K562 (cell line): ENCODE measurements at regions not wholly inside any gene's neighbourhood (a gene's known extent, or its start where the extent isn't known, plus 50 kb on each side); places are given as distances from the start of the nearest gene placed in this dataset.

Experiments used
- ATAC-seq: fragments of 200-7000 bp; cut with Tn5 transposase; 3 replicates; pipeline ENCODE4 v1.9.1; 2020; ENCODE audit warnings: moderate library complexity
- BruUV-seq: library from RNA; stranded (reverse); fragments of 400-500 nt; replicated peaks from 2 replicates; lab custom pipeline; 2021; lab: Mats Ljungman, UMichigan
- CTCF ChIA-PET: fragments of 300-600 bp; formaldehyde crosslinking; extraction: SDS; loops from one replicate; lab custom pipeline; 2021; ENCODE audit warnings: low intra/inter-chr PET ratio; lab: Yijun Ruan, JAX
- POLR2A ChIA-PET: fragments of 300-600, 350-650 bp; sonication (Branson Sonifier 250); formaldehyde crosslinking; extraction: SDS; loops from one replicate; lab custom pipeline; 2021; ENCODE audit warnings: antibody characterized with exemption, inconsistent platforms; lab: Yijun Ruan, JAX
- DNase-seq, 4 experiments: peaks; one replicate each; pipeline versions ENCODE4 v3.0.0 to v3.0.0-alpha.2; 2011 to 2018; ENCODE audit warnings: low spot score in 3 of 4, mixed read lengths in 3 of 4; ENCODE audit errors: extremely low read depth in 1 of 4
- FAIRE-seq: peaks from 2 replicates; lab custom pipeline; 2011; peaks lifted over from hg19 to GRCh38; lab: Jason Lieb, UNC
- H2AFZ ChIP-seq: 2 replicates; pipeline ENCODE4 v1.6.0; 2011; ENCODE audit warnings: low read depth, low read length, control low read depth, inconsistent platforms
- H3K27ac ChIP-seq: fragments of 200-600 bp; 3 replicates; pipeline ENCODE4 v1.8.0; 2011; ENCODE audit warnings: low read depth, mild to moderate bottlenecking, control low read depth, inconsistent platforms, low read length, moderate library complexity, mixed read lengths; ENCODE audit errors: extremely low read depth
- H3K27me3 ChIP-seq, 2 experiments: fragments of 300-600 bp in 1 of 2; 2 replicates in 1 of 2; 3 replicates in 1 of 2; pipeline versions ENCODE4 v1.6.0 to v1.8.0; 2011; ENCODE audit warnings: inconsistent platforms in 2 of 2, low read length in 2 of 2, mild to moderate bottlenecking in 1 of 2, mixed read lengths in 1 of 2, moderate library complexity in 1 of 2; ENCODE audit not compliant: control insufficient read depth in 2 of 2, insufficient read depth in 2 of 2
- H3K36me3 ChIP-seq: fragments of 300-600 bp; 3 replicates; pipeline ENCODE4 v1.8.0; 2011; ENCODE audit warnings: mild to moderate bottlenecking, low read length, inconsistent platforms; ENCODE audit not compliant: control insufficient read depth, insufficient read depth
- H3K4me1 ChIP-seq, 2 experiments: fragments of 200-600 bp in 1 of 2; replicated peaks in 1 of 2; 2 replicates in 1 of 2; 3 replicates in 1 of 2; pipeline versions ENCODE4 v1.5.1 to v1.8.0; 2011; ENCODE audit warnings: inconsistent platforms in 2 of 2, low read length in 2 of 2, mild to moderate bottlenecking in 1 of 2, mixed read lengths in 1 of 2, moderate library complexity in 1 of 2; ENCODE audit not compliant: control insufficient read depth in 2 of 2, insufficient read depth in 2 of 2
- H3K4me2 ChIP-seq: 2 replicates; pipeline ENCODE4 v1.6.1; 2011; ENCODE audit warnings: low read length, control low read depth, inconsistent platforms, mixed read lengths; ENCODE audit not compliant: insufficient read depth
- H3K4me3 ChIP-seq: fragments of 200-600 bp; sonication (generic), shearing (Covaris generic); 2 replicates; pipeline ENCODE4 v1.5.1; 2016; ENCODE audit warnings: control low read depth, inconsistent platforms
- H3K79me2 ChIP-seq: fragments of 200-600 bp; 3 replicates; pipeline ENCODE4 v1.8.0; 2011; ENCODE audit warnings: low read length, inconsistent platforms; ENCODE audit not compliant: control insufficient read depth, insufficient read depth
- H3K9ac ChIP-seq, 2 experiments: 2 replicates each; pipeline versions ENCODE4 v1.6.0 to v1.6.1; 2011; ENCODE audit warnings: low read depth in 2 of 2, low read length in 2 of 2, control low read depth in 1 of 2, inconsistent platforms in 1 of 2, mild to moderate bottlenecking in 1 of 2, mixed read lengths in 1 of 2; ENCODE audit not compliant: insufficient read depth in 1 of 2
- H3K9me1 ChIP-seq: one replicate; pipeline ENCODE4 v1.6.0; 2011; ENCODE audit warnings: inconsistent platforms, mild to moderate bottlenecking, low read length, moderate library complexity; ENCODE audit not compliant: control insufficient read depth, insufficient read depth
- H3K9me3 ChIP-seq: replicated peaks from 2 replicates; pipeline ENCODE4 v1.5.1; 2011; ENCODE audit warnings: low read depth, low read length, inconsistent platforms; ENCODE audit not compliant: control insufficient read depth, insufficient read depth
- H4K20me1 ChIP-seq: replicated peaks from 2 replicates; pipeline ENCODE4 v1.6.1; 2011; ENCODE audit warnings: low read length, inconsistent platforms, mixed read lengths; ENCODE audit not compliant: control insufficient read depth, insufficient read depth
- C11orf30 ChIP-seq: fragments of 450-650 bp; IDR thresholded peaks from 2 replicates; pipeline ENCODE4 v1.6.1; 2016; ENCODE audit warnings: low read depth, mild to moderate bottlenecking
- MAFF ChIP-seq: IDR thresholded peaks from 2 replicates; pipeline ENCODE4 v1.6.1; 2012; ENCODE audit warnings: low read length, improper control_type of control experiment
- MAFK ChIP-seq: IDR thresholded peaks from 2 replicates; pipeline ENCODE4 v1.6.1; 2011; ENCODE audit warnings: low read length, improper control_type of control experiment
- THRB ChIP-seq: fragments of 450-650 bp; formaldehyde crosslinking; conservative IDR thresholded peaks from 2 replicates; pipeline ENCODE4 v1.4.0; 2022; ENCODE audit warnings: mild to moderate bottlenecking, missing genetic modification characterization
- ZBTB40 ChIP-seq, 2 experiments: fragments of 450-650 bp in 1 of 2; sonication (generic) in 1 of 2; formaldehyde crosslinking in 1 of 2; IDR thresholded peaks; 2 replicates each; pipeline versions ENCODE4 v1.7.1 to v1.9.0; 2016 to 2022; ENCODE audit warnings: inconsistent platforms in 1 of 2, mild to moderate bottlenecking in 1 of 2, missing genetic modification reagents in 1 of 2
- ZNF316 ChIP-seq: fragments of 450-650 bp; IDR thresholded peaks from 2 replicates; pipeline ENCODE4 v1.6.1; 2016
- WGBS: fragments of 100-300 bp; shearing (Covaris generic); methylation state at CpG from one replicate; pipeline ENCODE4 v1.1.6; 2016; ENCODE audit warnings: low coverage, mixed read lengths; ENCODE audit not compliant: insufficient coverage; ENCODE audit errors: missing lambda C conversion rate; 5-methylcytosine and 5-hydroxymethylcytosine counted together
- in situ Hi-C: fragments of 300-500 bp; cut with MboI; formaldehyde crosslinking; loops from 4 replicates; pipeline ENCODE4 v1.15.0; 2018; ENCODE audit warnings: inconsistent platforms, mixed read lengths
- intact Hi-C: fragments of 100-400 bp; cut with micrococcal nuclease; formaldehyde crosslinking; loops from 2 replicates; pipeline ENCODE4 v1.14.2; 2022

- Histone ChIP-seq H3K27me3 (no peaks in the 10 kb centered on the region), H3K4me3 (no peak overlapping the region), H3K9me3 (no peaks in the 10 kb centered on the region), H3K4me1 (no peaks in the 10 kb centered on the region), H4K20me1 (no peaks in the 10 kb centered on the region), H2AFZ (no peak overlapping the region), H3K79me2 (no peaks in the 10 kb centered on the region), H3K27ac (no peak overlapping the region), H3K9me1 (no peaks in the 10 kb centered on the region), H3K9ac (no peak overlapping the region), H3K4me2 (no peak overlapping the region), H3K36me3 (no peaks in the 10 kb centered on the region)
- WGBS = 0% methylated on average over 2 of the region's 2 CpGs
- ATAC-seq (no peak), DNase-seq (no peak), FAIRE-seq (no peak)
- TF ChIP-seq ZNF316 (peak; percentile 59; the same call in 1 of the 2 replicates), THRB (CRISPR knock-in tag) (no peak), ZBTB40 (IDR thresholded peaks at IDR 0.05) (no peak), ZBTB40 (CRISPR knock-in tag; IDR thresholded peaks at IDR 0.05) (no peak), MAFF (peak; percentile 49; the same call in 1 of the 2 replicates), MAFK (peak; percentile 23; the same call in 1 of the 2 replicates), C11orf30 (peak; percentile 18; the same call in 1 of the 2 replicates)
- ChIA-PET CTCF (no interaction called here), POLR2A (no interaction called here)
- in situ Hi-C loops = no loop called here
- no TSS peak for BruUV-seq
- intact Hi-C loops = no loop called here
These were observed 150.6 kb upstream of the TMEFF2 start for GRCh38 chr2:192345287-192345686.
